ENCODE measurements at regions not wholly inside any gene's neighbourhood (a gene's known extent, or its start where the extent isn't known, plus 50 kb on each side); places are given as distances from the start of the nearest gene placed in this dataset.

DNA sequence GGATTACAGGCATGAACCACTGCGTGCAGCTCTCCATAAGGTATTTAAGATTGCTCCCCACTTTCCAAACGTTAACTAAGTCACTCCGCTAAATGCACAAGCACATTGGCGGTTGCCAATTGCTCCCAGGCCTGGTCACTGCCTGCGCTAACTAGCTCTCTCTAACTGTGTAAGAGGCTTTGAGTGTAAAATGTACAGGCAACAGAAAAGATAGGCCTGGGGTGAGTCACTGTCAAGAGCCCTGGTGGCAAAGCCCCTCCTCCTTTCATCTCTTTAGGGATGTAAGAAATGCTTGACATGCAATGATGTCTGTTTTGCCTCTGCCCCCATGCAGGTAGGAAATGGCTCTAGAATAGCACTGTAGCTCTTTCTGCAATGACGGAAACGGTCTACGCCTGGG is 329.7 kb upstream of the GATB start:
- H3K4me1 ChIP-seq, result no peaks in the 10 kb centered on the region
- 78 to 99% (median 83%) methylated on average over 8 of the region's 8 CpGs for WGBS, 5 donors
- DNase-seq, result no peak
- no peak overlapping the region for H3K27ac ChIP-seq
- intact Hi-C loops (cut with DNase I; ENCODE audit: low total_unique reads), result no loop called here
- H3K27me3 ChIP-seq (replicated peaks in 1 of 7), result no peaks in the 10 kb centered on the region
- no peaks in the 10 kb centered on the region for H3K36me3 ChIP-seq
- H3K4me3 ChIP-seq, result no peak overlapping the region
- TF ChIP-seq POLR2A (IDR thresholded peaks at IDR 0.05) (no peak), POLR2AphosphoS5 (IDR thresholded peaks at IDR 0.05) (no peak)
- TF ChIP-seq, protein P1, sequence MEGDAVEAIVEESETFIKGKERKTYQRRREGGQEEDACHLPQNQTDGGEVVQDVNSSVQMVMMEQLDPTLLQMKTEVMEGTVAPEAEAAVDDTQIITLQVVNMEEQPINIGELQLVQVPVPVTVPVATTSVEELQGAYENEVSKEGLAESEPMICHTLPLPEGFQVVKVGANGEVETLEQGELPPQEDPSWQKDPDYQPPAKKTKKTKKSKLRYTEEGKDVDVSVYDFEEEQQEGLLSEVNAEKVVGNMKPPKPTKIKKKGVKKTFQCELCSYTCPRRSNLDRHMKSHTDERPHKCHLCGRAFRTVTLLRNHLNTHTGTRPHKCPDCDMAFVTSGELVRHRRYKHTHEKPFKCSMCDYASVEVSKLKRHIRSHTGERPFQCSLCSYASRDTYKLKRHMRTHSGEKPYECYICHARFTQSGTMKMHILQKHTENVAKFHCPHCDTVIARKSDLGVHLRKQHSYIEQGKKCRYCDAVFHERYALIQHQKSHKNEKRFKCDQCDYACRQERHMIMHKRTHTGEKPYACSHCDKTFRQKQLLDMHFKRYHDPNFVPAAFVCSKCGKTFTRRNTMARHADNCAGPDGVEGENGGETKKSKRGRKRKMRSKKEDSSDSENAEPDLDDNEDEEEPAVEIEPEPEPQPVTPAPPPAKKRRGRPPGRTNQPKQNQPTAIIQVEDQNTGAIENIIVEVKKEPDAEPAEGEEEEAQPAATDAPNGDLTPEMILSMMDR (IDR thresholded peaks at IDR 0.05 in 8 of 11, conservative IDR thresholded peaks at IDR 0.05 in 3 of 11), result no peak
- H3K9me3 ChIP-seq, result no peaks in the 10 kb centered on the region

- no peak for TF ChIP-seq POLR2A (IDR thresholded peaks at IDR 0.05)
- TF ChIP-seq POLR2AphosphoS5 (IDR thresholded peaks at IDR 0.05), result no peak
- TF ChIP-seq, protein P1 (IDR thresholded peaks at IDR 0.05 in 8 of 11, conservative IDR thresholded peaks at IDR 0.05 in 3 of 11), result no peak
- 61 to 80% (median 67%) methylated on average over 2 of the region's 2 CpGs for WGBS, 5 donors
- Histone ChIP-seq H3K36me3 (no peaks in the 10 kb centered on the region), H3K9me3 (no peaks in the 10 kb centered on the region), H3K27me3 (replicated peaks in 1 of 7) (no peaks in the 10 kb centered on the region), H3K4me3 (no peak overlapping the region), H3K27ac (no peak overlapping the region), H3K4me1 (no peaks in the 10 kb centered on the region)
- intact Hi-C loops (cut with DNase I; ENCODE audit: low total_unique reads), result no loop called here
- DNase-seq, result no peak
Measured at GRCh38 chr4:152089584-152089983, 328.8 kb upstream of the GATB start.

DNA sequence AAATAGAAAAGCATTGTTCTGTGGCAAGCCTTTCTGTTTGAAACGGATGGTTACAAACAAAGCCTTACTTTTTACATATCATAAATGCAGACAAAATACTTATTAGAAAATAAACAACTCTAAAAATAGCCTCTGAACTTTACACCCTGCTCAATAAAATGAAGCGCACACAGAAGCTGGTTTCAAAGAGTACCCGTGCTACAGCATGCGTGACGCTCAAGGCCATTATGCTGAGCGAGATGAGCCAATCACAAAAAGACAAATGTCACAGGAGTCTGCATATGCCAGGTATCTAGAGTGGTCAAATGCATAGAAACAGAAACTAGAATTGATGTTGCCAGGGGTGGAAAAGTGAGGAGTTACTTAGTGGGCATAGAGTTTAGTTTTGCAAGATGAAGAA is 326.5 kb upstream of the GATB start:
- WGBS, 5 donors, result 91 to 95% (median 93%) methylated on average over 6 of the region's 6 CpGs
- Histone ChIP-seq H3K36me3 (no peaks in the 10 kb centered on the region), H3K4me1 (no peaks in the 10 kb centered on the region), H3K4me3 (no peak overlapping the region), H3K27me3 (replicated peaks in 1 of 7) (no peaks in the 10 kb centered on the region), H3K9me3 (no peaks in the 10 kb centered on the region), H3K27ac (no peak overlapping the region)
- no peak for DNase-seq
- intact Hi-C loops (cut with DNase I; ENCODE audit: low total_unique reads), result no loop called here
- TF ChIP-seq, protein P1 (IDR thresholded peaks at IDR 0.05 in 8 of 11, conservative IDR thresholded peaks at IDR 0.05 in 3 of 11), result no peak
- TF ChIP-seq POLR2A (IDR thresholded peaks at IDR 0.05) (no peak), POLR2AphosphoS5 (IDR thresholded peaks at IDR 0.05) (no peak)

DNA sequence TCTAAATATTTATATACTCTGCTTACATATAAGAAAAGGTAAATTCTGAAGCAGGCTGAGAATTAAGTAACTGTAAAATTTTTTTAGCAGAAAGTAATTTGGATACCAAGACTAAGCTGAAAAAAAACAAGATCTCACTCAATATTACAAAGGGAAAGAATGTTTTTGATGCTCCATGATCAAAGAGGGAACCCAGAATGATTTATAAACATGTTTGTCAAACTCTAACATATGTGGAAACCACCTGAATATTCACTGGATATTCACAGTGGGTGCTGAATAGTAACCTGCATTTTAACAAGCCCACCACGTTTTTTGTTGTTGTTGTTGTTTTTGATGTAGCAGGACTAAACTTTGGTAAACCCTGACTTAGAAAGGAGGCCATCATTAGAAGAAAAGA is 324.9 kb upstream of the GATB start:
- Histone ChIP-seq H3K27me3 (replicated peaks in 1 of 7) (no peaks in the 10 kb centered on the region), H3K9me3 (no peaks in the 10 kb centered on the region), H3K36me3 (no peaks in the 10 kb centered on the region), H3K27ac (no peak overlapping the region), H3K4me1 (peaks cover 0 to 6% (median 0%) of the 10 kb centered on the region in 6 donors), H3K4me3 (no peak overlapping the region)
- WGBS, 5 donors, result 27 to 47% (median 31%) methylated on average over 1 of the region's 1 CpG
- TF ChIP-seq POLR2A (IDR thresholded peaks at IDR 0.05), result no peak
- TF ChIP-seq, protein P1 (IDR thresholded peaks at IDR 0.05 in 8 of 11, conservative IDR thresholded peaks at IDR 0.05 in 3 of 11), result no peak
- TF ChIP-seq POLR2AphosphoS5 (IDR thresholded peaks at IDR 0.05), result no peak
- no peak for DNase-seq
- intact Hi-C loops (cut with DNase I; ENCODE audit: low total_unique reads), result no loop called here
